DMS 273 (cell line): ENCODE measurements at regions not wholly inside any gene's neighbourhood (a gene's known extent, or its start where the extent isn't known, plus 50 kb on each side); places are given as distances from the start of the nearest gene placed in this dataset.
"Not testable (repeated sequence)": the region's sequence is repeated elsewhere in the genome, so short reads cannot be mapped to it uniquely, and the experiment has no call there.

ENCODE experiments used
- DNase-seq: peaks from one replicate; lab custom pipeline; 2025; ENCODE audit not compliant: unreplicated experiment; lab: John Stamatoyannopoulos, UW

- DNase-seq = no peak
These were observed 312.8 kb upstream of the RGS6 start for GRCh38 chr14:71619472-71619871.

- no peak for DNase-seq
These were observed 311.8 kb upstream of the RGS6 start for GRCh38 chr14:71620401-71620800.

- no peak for DNase-seq
These were observed 311.0 kb upstream of the RGS6 start for GRCh38 chr14:71621276-71621675.

GRCh38 chr14:71621980-71622605, 310.1 kb upstream of the RGS6 start:
- no peak for DNase-seq

GRCh38 chr14:71623939-71624338, 308.3 kb upstream of the RGS6 start:
- no peak for DNase-seq

- no peak for DNase-seq
These were observed 307.1 kb upstream of the RGS6 start for GRCh38 chr14:71625175-71625574.

- no peak for DNase-seq
These were observed 306.1 kb upstream of the RGS6 start for GRCh38 chr14:71625891-71626701.

GRCh38 chr14:71628433-71628832, 303.8 kb upstream of the RGS6 start:
- no peak for DNase-seq

- DNase-seq = no peak
These were observed 303.0 kb upstream of the RGS6 start for GRCh38 chr14:71629250-71629649.

GRCh38 chr14:71629765-71630492, 302.3 kb upstream of the RGS6 start:
- DNase-seq = no peak

GRCh38 chr14:71631030-71631429, 301.2 kb upstream of the RGS6 start:
- DNase-seq = not testable (repeated sequence)

- no peak for DNase-seq
These were observed 299.7 kb upstream of the RGS6 start for GRCh38 chr14:71632440-71632946.

GRCh38 chr14:71636076-71636475, 296.2 kb upstream of the RGS6 start:
- no peak for DNase-seq

GRCh38 chr14:71636820-71637471, 295.3 kb upstream of the RGS6 start:
- no peak for DNase-seq

- no peak for DNase-seq
These were observed 293.6 kb upstream of the RGS6 start for GRCh38 chr14:71638523-71639196.

- DNase-seq = no peak
These were observed 289.5 kb upstream of the RGS6 start for GRCh38 chr14:71642715-71643114.

GRCh38 chr14:71645656-71646055, 286.6 kb upstream of the RGS6 start:
- no peak for DNase-seq

GRCh38 chr14:71646518-71646917, 285.7 kb upstream of the RGS6 start:
- no peak for DNase-seq

- no peak for DNase-seq
These were observed 285.0 kb upstream of the RGS6 start for GRCh38 chr14:71647086-71647784.

GRCh38 chr14:71648725-71649124, 283.5 kb upstream of the RGS6 start:
- no peak for DNase-seq
